HepG2 (cell line): ENCODE measurements at regions not wholly inside any gene's neighbourhood (a gene's known extent, or its start where the extent isn't known, plus 50 kb on each side); places are given as distances from the start of the nearest gene placed in this dataset.

ENCODE experiments used
- ARID4A ChIP-seq: sonication (generic); formaldehyde crosslinking; IDR thresholded peaks from 2 replicates; pipeline ENCODE4 v1.5.0; 2020; ENCODE audit warnings: mild to moderate bottlenecking, missing genetic modification reagents, borderline replicate concordance
- BORCS8-MEF2B ChIP-seq: sonication (generic); formaldehyde crosslinking; IDR thresholded peaks from 2 replicates; pipeline ENCODE4 v1.8.0; 2022; ENCODE audit warnings: mild to moderate bottlenecking, missing genetic modification reagents
- EP300 ChIP-seq, 3 experiments: sonication (generic) in 1 of 3; formaldehyde crosslinking in 1 of 3; IDR thresholded peaks; 2 replicates each; pipeline versions ENCODE4 v1.5.1 to v1.6.1; 2011 to 2020; ENCODE audit warnings: low read depth in 2 of 3, low read length in 2 of 3, borderline replicate concordance in 1 of 3, improper control_type of control experiment in 1 of 3, mild to moderate bottlenecking in 1 of 3, missing genetic modification reagents in 1 of 3, moderate library complexity in 1 of 3
- ETV5 ChIP-seq: IDR thresholded peaks from 2 replicates; pipeline ENCODE4 v1.6.1; 2018; ENCODE audit warnings: missing biosample characterization, missing genetic modification reagents, inconsistent platforms, borderline replicate concordance
- HIVEP1 ChIP-seq: sonication (generic); formaldehyde crosslinking; IDR thresholded peaks from 2 replicates; pipeline ENCODE4 v1.4.0; 2020; ENCODE audit warnings: mild to moderate bottlenecking, missing genetic modification reagents
- JUNB ChIP-seq: sonication (generic); formaldehyde crosslinking; IDR thresholded peaks from 2 replicates; pipeline ENCODE4 v1.8.0; 2022; ENCODE audit warnings: missing genetic modification reagents, mild to moderate bottlenecking, borderline replicate concordance
- KDM3A ChIP-seq: IDR thresholded peaks from 2 replicates; pipeline ENCODE4 v1.6.1; 2018; ENCODE audit warnings: low read depth, missing compliant biosample characterization
- MAZ ChIP-seq, 2 experiments: sonication (generic) in 1 of 2; formaldehyde crosslinking in 1 of 2; IDR thresholded peaks; 2 replicates each; pipeline versions ENCODE4 v1.5.0 to v1.6.1; 2012 to 2020; ENCODE audit warnings: low read depth in 2 of 2, mild to moderate bottlenecking in 2 of 2, borderline replicate concordance in 1 of 2, improper control_type of control experiment in 1 of 2, low read length in 1 of 2, missing genetic modification reagents in 1 of 2, moderate library complexity in 1 of 2
- MIER3 ChIP-seq: IDR thresholded peaks from 2 replicates; pipeline ENCODE4 v1.6.1; 2016; ENCODE audit warnings: missing compliant biosample characterization, borderline replicate concordance
- NONO ChIP-seq, 2 experiments: fragments of 450-650 bp in 1 of 2; sonication (generic) in 1 of 2; formaldehyde crosslinking in 1 of 2; IDR thresholded peaks in 1 of 2; conservative IDR thresholded peaks in 1 of 2; 2 replicates each; pipeline versions ENCODE4 v1.6.1 to v1.8.0; 2017 to 2022; ENCODE audit warnings: mild to moderate bottlenecking in 1 of 2, missing genetic modification reagents in 1 of 2, moderate library complexity in 1 of 2
- NR2C2 ChIP-seq: sonication (generic); formaldehyde crosslinking; IDR thresholded peaks from 2 replicates; pipeline ENCODE4 v1.4.0; 2020; ENCODE audit warnings: missing genetic modification reagents, mild to moderate bottlenecking, moderate library complexity, borderline replicate concordance
- SIN3A ChIP-seq: IDR thresholded peaks from 2 replicates; pipeline ENCODE4 v1.6.1; 2011; ENCODE audit warnings: low read depth, mild to moderate bottlenecking, control low read depth, low read length, borderline replicate concordance
- SMAD3 ChIP-seq: sonication (generic); formaldehyde crosslinking; IDR thresholded peaks from 2 replicates; pipeline ENCODE4 v1.4.0; 2020; ENCODE audit warnings: missing genetic modification reagents
- TBX2 ChIP-seq: sonication (generic); formaldehyde crosslinking; IDR thresholded peaks from 2 replicates; pipeline ENCODE4 v1.5.0; 2020; ENCODE audit warnings: missing genetic modification reagents, mild to moderate bottlenecking, borderline replicate concordance
- ZFX ChIP-seq: sonication (generic); formaldehyde crosslinking; IDR thresholded peaks from 2 replicates; pipeline ENCODE4 v1.4.0; 2020; ENCODE audit warnings: mild to moderate bottlenecking, low read depth, missing genetic modification reagents, moderate library complexity
- ZNF263 ChIP-seq: sonication (generic); formaldehyde crosslinking; IDR thresholded peaks from 2 replicates; pipeline ENCODE4 v1.4.0; 2020; ENCODE audit warnings: missing genetic modification reagents
- TF ChIP-seq, protein P1 (sequence below): IDR thresholded peaks from 2 replicates; pipeline ENCODE4 v1.6.1; 2016; ENCODE audit warnings: low read depth
- TF ChIP-seq, protein P2 (sequence below): sonication (generic); formaldehyde crosslinking; IDR thresholded peaks from 2 replicates; pipeline ENCODE4 v1.4.0; 2020; ENCODE audit warnings: missing genetic modification reagents

DNA sequence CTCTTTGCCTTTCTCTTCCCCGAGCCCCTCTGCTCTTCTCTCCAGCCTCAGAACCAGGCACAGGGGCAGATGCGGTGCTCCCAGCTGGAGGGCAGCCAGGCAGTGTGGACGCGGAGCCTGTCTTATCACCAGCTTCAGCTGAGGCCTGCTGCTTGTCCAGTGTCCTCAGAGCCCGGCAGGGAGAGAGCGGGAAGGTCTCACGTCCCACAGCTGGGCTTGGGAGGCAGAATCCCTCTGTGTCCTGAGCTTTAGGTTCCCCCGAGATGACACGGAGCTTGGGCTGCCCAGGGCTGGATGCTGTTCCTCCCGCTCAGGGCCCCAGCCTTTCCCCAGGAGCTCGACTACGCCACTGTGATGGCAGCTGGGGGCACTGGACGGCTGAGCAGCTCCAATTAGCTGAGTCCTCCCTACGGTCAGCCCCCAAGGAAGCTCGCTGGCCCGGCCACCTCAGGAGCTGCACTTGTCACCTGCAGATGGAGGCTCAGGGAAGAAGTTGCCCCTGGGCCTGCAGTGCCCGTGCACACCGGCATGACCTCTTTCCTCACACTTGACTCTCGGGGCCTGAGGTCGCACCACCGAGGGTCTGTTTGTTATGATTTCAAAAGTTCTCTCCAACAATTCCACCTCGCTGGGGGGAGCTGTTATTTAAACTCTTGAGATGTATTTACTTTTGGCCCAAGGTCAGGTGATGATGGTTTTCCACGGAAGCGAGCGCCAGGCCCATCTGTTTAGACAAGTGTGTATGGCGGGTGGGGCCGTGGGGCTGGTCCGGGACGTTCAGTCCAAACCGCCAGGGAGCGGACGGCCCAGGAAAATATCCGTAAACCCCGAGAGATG is 127.3 kb downstream of the SIK1 start (continued):
- TF ChIP-seq, protein P1, sequence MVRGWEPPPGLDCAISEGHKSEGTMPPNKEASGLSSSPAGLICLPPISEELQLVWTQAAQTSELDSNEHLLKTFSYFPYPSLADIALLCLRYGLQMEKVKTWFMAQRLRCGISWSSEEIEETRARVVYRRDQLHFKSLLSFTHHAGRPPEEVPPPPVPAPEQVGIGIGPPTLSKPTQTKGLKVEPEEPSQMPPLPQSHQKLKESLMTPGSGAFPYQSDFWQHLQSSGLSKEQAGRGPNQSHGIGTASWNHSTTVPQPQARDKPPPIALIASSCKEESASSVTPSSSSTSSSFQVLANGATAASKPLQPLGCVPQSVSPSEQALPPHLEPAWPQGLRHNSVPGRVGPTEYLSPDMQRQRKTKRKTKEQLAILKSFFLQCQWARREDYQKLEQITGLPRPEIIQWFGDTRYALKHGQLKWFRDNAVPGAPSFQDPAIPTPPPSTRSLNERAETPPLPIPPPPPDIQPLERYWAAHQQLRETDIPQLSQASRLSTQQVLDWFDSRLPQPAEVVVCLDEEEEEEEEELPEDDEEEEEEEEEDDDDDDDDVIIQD = no peak
- TF ChIP-seq SMAD3 (CRISPR knock-in tag) (0 out of 2 replicates have a peak, but pooled peaks have one; percentile 57), NONO (IDR thresholded peaks at IDR 0.05) (no peak), NONO (CRISPR knock-in tag; conservative IDR thresholded peaks at IDR 0.05) (peak; percentile 81), TBX2 (CRISPR knock-in tag) (peak; percentile 89), NR2C2 (peak; percentile 75), KDM3A (CRISPR knock-in tag) (0 out of 2 replicates have a peak, but pooled peaks have one; percentile 49), JUNB (CRISPR knock-in tag) (0 out of 2 replicates have a peak, but pooled peaks have one; percentile 21), MAZ (IDR thresholded peaks at IDR 0.05; ENCODE audit: borderline replicate concordance, low read depth, low read length) (no peak), MAZ (CRISPR knock-in tag; IDR thresholded peaks at IDR 0.05; ENCODE audit: low read depth) (peak; percentile 54), ARID4A (CRISPR knock-in tag) (peak; percentile 57; the same call in 1 of the 2 replicates), ZNF263 (CRISPR knock-in tag) (peak; percentile 97), SIN3A (no peak), ZFX (peak; percentile 83), ETV5 (CRISPR knock-in tag) (no peak; the same call in 1 of the 2 replicates), MIER3 (CRISPR knock-in tag) (peak; percentile 37; the same call in 1 of the 2 replicates), HIVEP1 (peak; percentile 73; the same call in 1 of the 2 replicates), EP300 (IDR thresholded peaks at IDR 0.05; ENCODE audit: low read depth in 2 of 2, low read length in 2 of 2) (peak in 1 of 2 experiments; percentile 74; a peak in 2 of 4 replicates), EP300 (CRISPR knock-in tag; IDR thresholded peaks at IDR 0.05; ENCODE audit: borderline replicate concordance) (no peak), BORCS8-MEF2B (peak; percentile 35; the same call in 1 of the 2 replicates)
- TF ChIP-seq, protein P2, sequence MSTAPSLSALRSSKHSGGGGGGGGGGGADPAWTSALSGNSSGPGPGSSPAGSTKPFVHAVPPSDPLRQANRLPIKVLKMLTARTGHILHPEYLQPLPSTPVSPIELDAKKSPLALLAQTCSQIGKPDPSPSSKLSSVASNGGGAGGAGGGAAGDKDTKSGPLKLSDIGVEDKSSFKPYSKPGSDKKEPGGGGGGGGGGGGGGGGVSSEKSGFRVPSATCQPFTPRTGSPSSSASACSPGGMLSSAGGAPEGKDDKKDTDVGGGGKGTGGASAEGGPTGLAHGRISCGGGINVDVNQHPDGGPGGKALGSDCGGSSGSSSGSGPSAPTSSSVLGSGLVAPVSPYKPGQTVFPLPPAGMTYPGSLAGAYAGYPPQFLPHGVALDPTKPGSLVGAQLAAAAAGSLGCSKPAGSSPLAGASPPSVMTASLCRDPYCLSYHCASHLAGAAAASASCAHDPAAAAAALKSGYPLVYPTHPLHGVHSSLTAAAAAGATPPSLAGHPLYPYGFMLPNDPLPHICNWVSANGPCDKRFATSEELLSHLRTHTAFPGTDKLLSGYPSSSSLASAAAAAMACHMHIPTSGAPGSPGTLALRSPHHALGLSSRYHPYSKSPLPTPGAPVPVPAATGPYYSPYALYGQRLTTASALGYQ = no peak; the same call in 1 of the 2 replicates
